Rectal smooth muscle tissue (tissue), 1 donor: ENCODE measurements at regions not wholly inside any gene's neighbourhood (a gene's known extent, or its start where the extent isn't known, plus 50 kb on each side); places are given as distances from the start of the nearest gene placed in this dataset.
"Not testable (repeated sequence)": the region's sequence is repeated elsewhere in the genome, so short reads cannot be mapped to it uniquely, and the experiment has no call there.

ENCODE experiments used
- H3K27ac ChIP-seq: one replicate; pipeline ENCODE4 v1.7.0; 2013; ENCODE audit warnings: low read depth, low read length, inconsistent platforms
- H3K27me3 ChIP-seq: one replicate; pipeline ENCODE4 v1.7.0; 2013; ENCODE audit warnings: low read length; ENCODE audit not compliant: control insufficient read depth, insufficient read depth
- H3K36me3 ChIP-seq: one replicate; pipeline ENCODE4 v1.7.0; 2013; ENCODE audit warnings: low read length; ENCODE audit not compliant: control insufficient read depth, insufficient read depth
- H3K4me1 ChIP-seq: one replicate; pipeline ENCODE4 v1.7.0; 2013; ENCODE audit warnings: low read length; ENCODE audit not compliant: control insufficient read depth, insufficient read depth
- H3K4me3 ChIP-seq: one replicate; pipeline ENCODE4 v1.7.0; 2013; ENCODE audit warnings: low read length
- H3K9ac ChIP-seq: one replicate; pipeline ENCODE4 v1.7.0; 2013; ENCODE audit warnings: low read length

- H3K27ac ChIP-seq = no peak overlapping the region
- H3K9ac ChIP-seq = no peak overlapping the region
- H3K27me3 ChIP-seq = no peaks in the 10 kb centered on the region
- no peaks in the 10 kb centered on the region for H3K4me1 ChIP-seq
- H3K4me3 ChIP-seq = no peak overlapping the region
- H3K36me3 ChIP-seq = no peaks in the 10 kb centered on the region
Observed at GRCh38 chr6:85948481-85948880, 305.8 kb upstream of the SYNCRIP start.

- Histone ChIP-seq H3K4me1 (no peaks in the 10 kb centered on the region), H3K27ac (no peak overlapping the region), H3K4me3 (no peak overlapping the region), H3K36me3 (no peaks in the 10 kb centered on the region), H3K9ac (no peak overlapping the region), H3K27me3 (no peaks in the 10 kb centered on the region)
Observed at GRCh38 chr6:85945459-85946185, 302.9 kb upstream of the SYNCRIP start.

- Histone ChIP-seq H3K36me3 (no peaks in the 10 kb centered on the region), H3K27ac (no peak overlapping the region), H3K27me3 (no peaks in the 10 kb centered on the region), H3K9ac (no peak overlapping the region), H3K4me3 (no peak overlapping the region), H3K4me1 (no peaks in the 10 kb centered on the region)
Observed at GRCh38 chr6:85944776-85945175, 302.1 kb upstream of the SYNCRIP start.

- H3K27me3 ChIP-seq = no peaks in the 10 kb centered on the region
- H3K36me3 ChIP-seq = no peaks in the 10 kb centered on the region
- H3K4me1 ChIP-seq = no peaks in the 10 kb centered on the region
- no peak overlapping the region for H3K9ac ChIP-seq
- no peak overlapping the region for H3K4me3 ChIP-seq
- H3K27ac ChIP-seq = no peak overlapping the region
Observed at GRCh38 chr6:85942844-85943243, 300.2 kb upstream of the SYNCRIP start.

GRCh38 chr6:85936916-85937315 is 294.2 kb upstream of the SYNCRIP start:
- no peak overlapping the region for H3K27ac ChIP-seq
- H3K36me3 ChIP-seq = no peaks in the 10 kb centered on the region
- no peaks in the 10 kb centered on the region for H3K4me1 ChIP-seq
- H3K4me3 ChIP-seq = no peak overlapping the region
- no peaks in the 10 kb centered on the region for H3K27me3 ChIP-seq
- no peak overlapping the region for H3K9ac ChIP-seq

- Histone ChIP-seq H3K36me3 (no peaks in the 10 kb centered on the region), H3K27me3 (no peaks in the 10 kb centered on the region), H3K4me3 (no peak overlapping the region), H3K4me1 (no peaks in the 10 kb centered on the region), H3K27ac (no peak overlapping the region), H3K9ac (no peak overlapping the region)
Observed at GRCh38 chr6:85923013-85923430, 280.3 kb upstream of the SYNCRIP start.

- Histone ChIP-seq H3K4me1 (no peaks in the 10 kb centered on the region), H3K4me3 (no peak overlapping the region), H3K36me3 (no peaks in the 10 kb centered on the region), H3K27me3 (no peaks in the 10 kb centered on the region), H3K27ac (no peak overlapping the region), H3K9ac (no peak overlapping the region)
Observed at GRCh38 chr6:85920782-85921181, 278.1 kb upstream of the SYNCRIP start.

- no peak overlapping the region for H3K9ac ChIP-seq
- H3K4me3 ChIP-seq = no peak overlapping the region
- no peaks in the 10 kb centered on the region for H3K27me3 ChIP-seq
- no peak overlapping the region for H3K27ac ChIP-seq
- no peaks in the 10 kb centered on the region for H3K36me3 ChIP-seq
- no peaks in the 10 kb centered on the region for H3K4me1 ChIP-seq
Observed at GRCh38 chr6:85917522-85917921, 274.8 kb upstream of the SYNCRIP start.

GRCh38 chr6:85913001-85913400 is 270.3 kb upstream of the SYNCRIP start:
- H3K9ac ChIP-seq = no peak overlapping the region
- H3K4me1 ChIP-seq = no peaks in the 10 kb centered on the region
- H3K36me3 ChIP-seq = no peaks in the 10 kb centered on the region
- no peak overlapping the region for H3K27ac ChIP-seq
- no peaks in the 10 kb centered on the region for H3K27me3 ChIP-seq
- H3K4me3 ChIP-seq = no peak overlapping the region

GRCh38 chr6:85912582-85912981 is 269.9 kb upstream of the SYNCRIP start:
- no peaks in the 10 kb centered on the region for H3K4me1 ChIP-seq
- H3K9ac ChIP-seq = no peak overlapping the region
- no peak overlapping the region for H3K4me3 ChIP-seq
- no peaks in the 10 kb centered on the region for H3K36me3 ChIP-seq
- no peaks in the 10 kb centered on the region for H3K27me3 ChIP-seq
- H3K27ac ChIP-seq = no peak overlapping the region

- H3K9ac ChIP-seq = no peak overlapping the region
- no peaks in the 10 kb centered on the region for H3K36me3 ChIP-seq
- no peaks in the 10 kb centered on the region for H3K27me3 ChIP-seq
- no peak overlapping the region for H3K4me3 ChIP-seq
- no peaks in the 10 kb centered on the region for H3K4me1 ChIP-seq
- no peak overlapping the region for H3K27ac ChIP-seq
Observed at GRCh38 chr6:85911067-85911466, 268.4 kb upstream of the SYNCRIP start.

- H3K4me3 ChIP-seq, H3K27me3 ChIP-seq, H3K27ac ChIP-seq, H3K36me3 ChIP-seq, H3K4me1 ChIP-seq, H3K9ac ChIP-seq: not testable (repeated sequence)
Observed at GRCh38 chr6:85908120-85908519, 265.4 kb upstream of the SYNCRIP start.

GRCh38 chr6:85892346-85892745 is 249.7 kb upstream of the SYNCRIP start:
- Histone ChIP-seq H3K36me3 (no peaks in the 10 kb centered on the region), H3K4me3 (no peak overlapping the region), H3K27me3 (no peaks in the 10 kb centered on the region), H3K9ac (no peak overlapping the region), H3K27ac (no peak overlapping the region), H3K4me1 (no peaks in the 10 kb centered on the region)
